GM23338 (cell line): ENCODE measurements at regions not wholly inside any gene's neighbourhood (a gene's known extent, or its start where the extent isn't known, plus 50 kb on each side); places are given as distances from the start of the nearest gene placed in this dataset.

Experiments used
- ATAC-seq: fragments of 200-7000 bp; cut with Tn5 transposase; 3 replicates; pipeline ENCODE4 v1.9.1; 2020
- DNase-seq: peaks from one replicate; pipeline ENCODE4 v3.0.0-alpha.2; 2015; ENCODE audit warnings: low spot score
- H2AFZ ChIP-seq: fragments of 200-600 bp; sonication (generic); 2 replicates; pipeline ENCODE4 v1.8.0; 2016; ENCODE audit warnings: antibody characterized with exemption, mild to moderate bottlenecking, moderate library complexity
- H3F3A ChIP-seq: fragments of 200-600 bp; sonication (generic); replicated peaks from 2 replicates; pipeline ENCODE4 v1.8.0; 2017; ENCODE audit warnings: antibody characterized with exemption, mixed run types, low read depth
- H3K27ac ChIP-seq: fragments of 200-600 bp; sonication (generic); 2 replicates; pipeline ENCODE4 v1.6.1; 2016; ENCODE audit warnings: low read depth
- H3K27me3 ChIP-seq: fragments of 200-600 bp; sonication (generic); 2 replicates; pipeline ENCODE4 v1.8.0; 2016; ENCODE audit warnings: mild to moderate bottlenecking, mixed run types, moderate library complexity; ENCODE audit not compliant: insufficient read depth
- H3K36me3 ChIP-seq: fragments of 200-600 bp; sonication (generic); 2 replicates; pipeline ENCODE4 v1.8.0; 2016; ENCODE audit warnings: mild to moderate bottlenecking; ENCODE audit not compliant: insufficient read depth
- H3K4me1 ChIP-seq: fragments of 200-600 bp; sonication (generic); 2 replicates; pipeline ENCODE4 v1.8.0; 2016; ENCODE audit warnings: mild to moderate bottlenecking, moderate library complexity; ENCODE audit not compliant: insufficient read depth
- H3K4me2 ChIP-seq: fragments of 200-600 bp; sonication (generic); 2 replicates; pipeline ENCODE4 v1.7.1; 2017; ENCODE audit warnings: mixed run types
- H3K4me3 ChIP-seq: fragments of 200-600 bp; sonication (generic); 2 replicates; pipeline ENCODE4 v1.6.1; 2016; ENCODE audit warnings: mixed run types
- H3K79me2 ChIP-seq: fragments of 200-600 bp; sonication (generic); replicated peaks from 2 replicates; pipeline ENCODE4 v1.8.0; 2017; ENCODE audit warnings: mild to moderate bottlenecking; ENCODE audit not compliant: insufficient read depth
- H3K9me2 ChIP-seq: fragments of 200-600 bp; sonication (generic); 2 replicates; pipeline ENCODE4 v1.8.0; 2017; ENCODE audit not compliant: insufficient read depth
- H4K20me1 ChIP-seq: fragments of 200-600 bp; sonication (generic); replicated peaks from 2 replicates; pipeline ENCODE4 v1.8.0; 2017; ENCODE audit warnings: mild to moderate bottlenecking; ENCODE audit not compliant: insufficient read depth
- H3K27ac Mint-ChIP-seq: 2 replicates; pipeline ENCODE4 v1.8.0; 2020; ENCODE audit warnings: inconsistent platforms, mild to moderate bottlenecking, moderate library complexity, mixed read lengths
- H3K27me3 Mint-ChIP-seq: 3 replicates; pipeline ENCODE4 v1.8.0; 2022; ENCODE audit warnings: low read depth, mild to moderate bottlenecking, moderate library complexity, mixed read lengths, inconsistent platforms; ENCODE audit not compliant: insufficient read depth, poor library complexity
- H3K36me3 Mint-ChIP-seq: 3 replicates; pipeline ENCODE4 v1.8.0; 2021; ENCODE audit warnings: low read depth, mild to moderate bottlenecking, inconsistent platforms, moderate library complexity, mixed read lengths
- H3K4me1 Mint-ChIP-seq: 3 replicates; pipeline ENCODE4 v1.8.0; 2020; ENCODE audit warnings: mild to moderate bottlenecking, inconsistent platforms, mixed read lengths
- H3K4me3 Mint-ChIP-seq: 3 replicates; pipeline ENCODE4 v1.8.0; 2021; ENCODE audit warnings: moderate library complexity, mild to moderate bottlenecking, inconsistent platforms, mixed read lengths
- H3K9me3 Mint-ChIP-seq: 3 replicates; pipeline ENCODE4 v1.8.0; 2020; ENCODE audit warnings: moderate library complexity, mild to moderate bottlenecking, inconsistent platforms, mixed read lengths
- CREB1 ChIP-seq: fragments of 250-450 bp; sonication (Bioruptor Pico); IDR thresholded peaks from 2 replicates; pipeline ENCODE4 v1.5.0; 2020; ENCODE audit warnings: low read depth, mild to moderate bottlenecking, moderate library complexity
- EZH2 ChIP-seq: fragments of 200-600 bp; sonication (generic); IDR thresholded peaks from one replicate; pipeline ENCODE4 v1.8.0; 2017; ENCODE audit warnings: antibody characterized with exemption, mild to moderate bottlenecking, low read depth; ENCODE audit not compliant: unreplicated experiment
- EZH2phosphoT487 ChIP-seq: fragments of 200-600 bp; sonication (generic); IDR thresholded peaks from one replicate; pipeline ENCODE4 v1.8.1; 2018; ENCODE audit warnings: antibody characterized with exemption; ENCODE audit not compliant: unreplicated experiment
- JUNB ChIP-seq: IDR thresholded peaks from one replicate; pipeline ENCODE4 v1.6.1; 2016; ENCODE audit warnings: antibody characterized with exemption; ENCODE audit not compliant: unreplicated experiment
- NANOG ChIP-seq: IDR thresholded peaks from 2 replicates; pipeline ENCODE4 v1.6.1; 2016; ENCODE audit warnings: antibody characterized with exemption, borderline replicate concordance
- POLR2AphosphoS5 ChIP-seq: IDR thresholded peaks from 2 replicates; pipeline ENCODE4 v1.6.1; 2016; ENCODE audit warnings: antibody characterized with exemption, low read depth
- REST ChIP-seq: IDR thresholded peaks from one replicate; pipeline ENCODE4 v1.6.1; 2018; ENCODE audit warnings: antibody characterized with exemption; ENCODE audit not compliant: unreplicated experiment
- STAT1 ChIP-seq: IDR thresholded peaks from one replicate; pipeline ENCODE4 v1.6.1; 2016; ENCODE audit warnings: antibody characterized with exemption; ENCODE audit not compliant: unreplicated experiment
- ZNF114 ChIP-seq: fragments of 250-450 bp; sonication (Bioruptor Pico); IDR thresholded peaks from 2 replicates; pipeline ENCODE4 v1.5.0; 2020; ENCODE audit warnings: mild to moderate bottlenecking, moderate library complexity
- ZNF331 ChIP-seq: fragments of 250-450 bp; sonication (Bioruptor Pico); IDR thresholded peaks from 2 replicates; pipeline ENCODE4 v1.5.0; 2020; ENCODE audit warnings: low read depth, mild to moderate bottlenecking, moderate library complexity
- TF ChIP-seq, protein P1 (sequence below): fragments of 250-450 bp; sonication (Bioruptor Pico); IDR thresholded peaks from 2 replicates; pipeline ENCODE4 v1.5.0; 2020; ENCODE audit warnings: mild to moderate bottlenecking, moderate library complexity
- TF ChIP-seq, protein P2 (sequence below), 2 experiments: fragments of 200-600 bp in 1 of 2; sonication (generic) in 1 of 2; conservative IDR thresholded peaks; 2 replicates each; pipeline versions ENCODE4 v1.5.1 to v1.6.1; 2016 to 2017; ENCODE audit warnings: antibody characterized with exemption in 2 of 2, low read depth in 2 of 2, mild to moderate bottlenecking in 2 of 2, moderate library complexity in 1 of 2
- TF ChIP-seq, protein P3 (sequence below): IDR thresholded peaks from 2 replicates; pipeline ENCODE4 v1.6.1; 2016; ENCODE audit warnings: antibody characterized with exemption

GRCh38 chr5:61609840-61610677, 278.0 kb downstream of the ZSWIM6 start:
- Histone ChIP-seq H3K4me2 (peak overlapping the region; percentile 74), H3K9me2 (peaks cover 5% of the 10 kb centered on the region; the same call in 1 of the 2 replicates), H4K20me1 (no peaks in the 10 kb centered on the region), H3K4me3 (no peak overlapping the region), H2AFZ (peak overlapping the region; percentile 76; the same call in 1 of the 2 replicates), H3K27ac (no peak overlapping the region), H3K79me2 (no peaks in the 10 kb centered on the region), H3K27me3 (no peaks in the 10 kb centered on the region), H3K4me1 (peaks cover 13% of the 10 kb centered on the region), H3K36me3 (no peaks in the 10 kb centered on the region), H3F3A (no peaks in the 10 kb centered on the region)
- Mint-ChIP-seq H3K27me3 (peaks cover 12% of the 10 kb centered on the region), H3K27ac (no peak overlapping the region), H3K36me3 (no peaks in the 10 kb centered on the region; the same call in 2 of the 3 replicates), H3K4me3 (no peak overlapping the region; the same call in 2 of the 3 replicates), H3K9me3 (no peaks in the 10 kb centered on the region), H3K4me1 (peaks cover 23% of the 10 kb centered on the region)
- DNase-seq (no peak), ATAC-seq (peak; percentile 66)
- TF ChIP-seq ZNF114 (CRISPR knock-in tag) (no peak), REST (no peak), ZNF331 (CRISPR knock-in tag) (no peak), STAT1 (no peak), EZH2 (no peak), NANOG (no peak), CREB1 (CRISPR knock-in tag) (no peak), POLR2AphosphoS5 (no peak), JUNB (no peak), EZH2phosphoT487 (no peak)
- TF ChIP-seq, protein P1, sequence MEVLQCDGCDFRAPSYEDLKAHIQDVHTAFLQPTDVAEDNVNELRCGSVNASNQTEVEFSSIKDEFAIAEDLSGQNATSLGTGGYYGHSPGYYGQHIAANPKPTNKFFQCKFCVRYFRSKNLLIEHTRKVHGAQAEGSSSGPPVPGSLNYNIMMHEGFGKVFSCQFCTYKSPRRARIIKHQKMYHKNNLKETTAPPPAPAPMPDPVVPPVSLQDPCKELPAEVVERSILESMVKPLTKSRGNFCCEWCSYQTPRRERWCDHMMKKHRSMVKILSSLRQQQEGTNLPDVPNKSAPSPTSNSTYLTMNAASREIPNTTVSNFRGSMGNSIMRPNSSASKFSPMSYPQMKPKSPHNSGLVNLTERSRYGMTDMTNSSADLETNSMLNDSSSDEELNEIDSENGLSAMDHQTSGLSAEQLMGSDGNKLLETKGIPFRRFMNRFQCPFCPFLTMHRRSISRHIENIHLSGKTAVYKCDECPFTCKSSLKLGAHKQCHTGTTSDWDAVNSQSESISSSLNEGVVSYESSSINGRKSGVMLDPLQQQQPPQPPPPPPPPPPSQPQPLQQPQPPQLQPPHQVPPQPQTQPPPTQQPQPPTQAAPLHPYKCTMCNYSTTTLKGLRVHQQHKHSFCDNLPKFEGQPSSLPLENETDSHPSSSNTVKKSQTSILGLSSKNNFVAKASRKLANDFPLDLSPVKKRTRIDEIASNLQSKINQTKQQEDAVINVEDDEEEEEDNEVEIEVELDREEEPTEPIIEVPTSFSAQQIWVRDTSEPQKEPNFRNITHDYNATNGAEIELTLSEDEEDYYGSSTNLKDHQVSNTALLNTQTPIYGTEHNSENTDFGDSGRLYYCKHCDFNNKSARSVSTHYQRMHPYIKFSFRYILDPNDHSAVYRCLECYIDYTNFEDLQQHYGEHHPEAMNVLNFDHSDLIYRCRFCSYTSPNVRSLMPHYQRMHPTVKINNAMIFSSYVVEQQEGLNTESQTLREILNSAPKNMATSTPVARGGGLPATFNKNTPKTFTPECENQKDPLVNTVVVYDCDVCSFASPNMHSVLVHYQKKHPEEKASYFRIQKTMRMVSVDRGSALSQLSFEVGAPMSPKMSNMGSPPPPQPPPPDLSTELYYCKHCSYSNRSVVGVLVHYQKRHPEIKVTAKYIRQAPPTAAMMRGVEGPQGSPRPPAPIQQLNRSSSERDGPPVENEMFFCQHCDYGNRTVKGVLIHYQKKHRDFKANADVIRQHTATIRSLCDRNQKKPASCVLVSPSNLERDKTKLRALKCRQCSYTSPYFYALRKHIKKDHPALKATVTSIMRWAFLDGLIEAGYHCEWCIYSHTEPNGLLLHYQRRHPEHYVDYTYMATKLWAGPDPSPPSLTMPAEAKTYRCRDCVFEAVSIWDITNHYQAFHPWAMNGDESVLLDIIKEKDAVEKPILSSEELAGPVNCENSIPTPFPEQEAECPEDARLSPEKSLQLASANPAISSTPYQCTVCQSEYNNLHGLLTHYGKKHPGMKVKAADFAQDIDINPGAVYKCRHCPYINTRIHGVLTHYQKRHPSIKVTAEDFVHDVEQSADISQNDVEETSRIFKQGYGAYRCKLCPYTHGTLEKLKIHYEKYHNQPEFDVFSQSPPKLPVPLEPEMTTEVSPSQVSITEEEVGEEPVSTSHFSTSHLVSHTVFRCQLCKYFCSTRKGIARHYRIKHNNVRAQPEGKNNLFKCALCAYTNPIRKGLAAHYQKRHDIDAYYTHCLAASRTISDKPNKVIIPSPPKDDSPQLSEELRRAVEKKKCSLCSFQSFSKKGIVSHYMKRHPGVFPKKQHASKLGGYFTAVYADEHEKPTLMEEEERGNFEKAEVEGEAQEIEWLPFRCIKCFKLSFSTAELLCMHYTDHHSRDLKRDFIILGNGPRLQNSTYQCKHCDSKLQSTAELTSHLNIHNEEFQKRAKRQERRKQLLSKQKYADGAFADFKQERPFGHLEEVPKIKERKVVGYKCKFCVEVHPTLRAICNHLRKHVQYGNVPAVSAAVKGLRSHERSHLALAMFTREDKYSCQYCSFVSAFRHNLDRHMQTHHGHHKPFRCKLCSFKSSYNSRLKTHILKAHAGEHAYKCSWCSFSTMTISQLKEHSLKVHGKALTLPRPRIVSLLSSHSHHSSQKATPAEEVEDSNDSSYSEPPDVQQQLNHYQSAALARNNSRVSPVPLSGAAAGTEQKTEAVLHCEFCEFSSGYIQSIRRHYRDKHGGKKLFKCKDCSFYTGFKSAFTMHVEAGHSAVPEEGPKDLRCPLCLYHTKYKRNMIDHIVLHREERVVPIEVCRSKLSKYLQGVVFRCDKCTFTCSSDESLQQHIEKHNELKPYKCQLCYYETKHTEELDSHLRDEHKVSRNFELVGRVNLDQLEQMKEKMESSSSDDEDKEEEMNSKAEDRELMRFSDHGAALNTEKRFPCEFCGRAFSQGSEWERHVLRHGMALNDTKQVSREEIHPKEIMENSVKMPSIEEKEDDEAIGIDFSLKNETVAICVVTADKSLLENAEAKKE = no peak
- TF ChIP-seq, protein P2, sequence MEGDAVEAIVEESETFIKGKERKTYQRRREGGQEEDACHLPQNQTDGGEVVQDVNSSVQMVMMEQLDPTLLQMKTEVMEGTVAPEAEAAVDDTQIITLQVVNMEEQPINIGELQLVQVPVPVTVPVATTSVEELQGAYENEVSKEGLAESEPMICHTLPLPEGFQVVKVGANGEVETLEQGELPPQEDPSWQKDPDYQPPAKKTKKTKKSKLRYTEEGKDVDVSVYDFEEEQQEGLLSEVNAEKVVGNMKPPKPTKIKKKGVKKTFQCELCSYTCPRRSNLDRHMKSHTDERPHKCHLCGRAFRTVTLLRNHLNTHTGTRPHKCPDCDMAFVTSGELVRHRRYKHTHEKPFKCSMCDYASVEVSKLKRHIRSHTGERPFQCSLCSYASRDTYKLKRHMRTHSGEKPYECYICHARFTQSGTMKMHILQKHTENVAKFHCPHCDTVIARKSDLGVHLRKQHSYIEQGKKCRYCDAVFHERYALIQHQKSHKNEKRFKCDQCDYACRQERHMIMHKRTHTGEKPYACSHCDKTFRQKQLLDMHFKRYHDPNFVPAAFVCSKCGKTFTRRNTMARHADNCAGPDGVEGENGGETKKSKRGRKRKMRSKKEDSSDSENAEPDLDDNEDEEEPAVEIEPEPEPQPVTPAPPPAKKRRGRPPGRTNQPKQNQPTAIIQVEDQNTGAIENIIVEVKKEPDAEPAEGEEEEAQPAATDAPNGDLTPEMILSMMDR (conservative IDR thresholded peaks at IDR 0.05; ENCODE audit: low read depth in 2 of 2) = no peak
- TF ChIP-seq, protein P3, sequence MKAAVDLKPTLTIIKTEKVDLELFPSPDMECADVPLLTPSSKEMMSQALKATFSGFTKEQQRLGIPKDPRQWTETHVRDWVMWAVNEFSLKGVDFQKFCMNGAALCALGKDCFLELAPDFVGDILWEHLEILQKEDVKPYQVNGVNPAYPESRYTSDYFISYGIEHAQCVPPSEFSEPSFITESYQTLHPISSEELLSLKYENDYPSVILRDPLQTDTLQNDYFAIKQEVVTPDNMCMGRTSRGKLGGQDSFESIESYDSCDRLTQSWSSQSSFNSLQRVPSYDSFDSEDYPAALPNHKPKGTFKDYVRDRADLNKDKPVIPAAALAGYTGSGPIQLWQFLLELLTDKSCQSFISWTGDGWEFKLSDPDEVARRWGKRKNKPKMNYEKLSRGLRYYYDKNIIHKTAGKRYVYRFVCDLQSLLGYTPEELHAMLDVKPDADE = no peak
